Activated naive CD4-positive, alpha-beta T cell treated with anti-CD3 and anti-CD28 coated beads for 36 hours (primary cell): ENCODE measurements at regions not wholly inside any gene's neighbourhood (a gene's known extent, or its start where the extent isn't known, plus 50 kb on each side); places are given as distances from the start of the nearest gene placed in this dataset.

Experiments used
- CTCF ChIA-PET: fragments of 350-600 bp; sonication (Branson Sonifier 250); formaldehyde crosslinking; loops from one replicate; lab custom pipeline; 2021; ENCODE audit warnings: antibody characterized with exemption; lab: Charles Lee
- DNase-seq: peaks from one replicate; pipeline ENCODE4 v3.0.0-alpha.2; 2020
- H3K27ac Mint-ChIP-seq: one replicate; pipeline ENCODE4 v1.8.0; 2021; ENCODE audit warnings: mild to moderate bottlenecking, mixed read lengths
- H3K27me3 Mint-ChIP-seq: one replicate; pipeline ENCODE4 v1.8.0; 2021; ENCODE audit warnings: low read depth, mixed read lengths
- H3K36me3 Mint-ChIP-seq: one replicate; pipeline ENCODE4 v1.8.0; 2021; ENCODE audit warnings: low read depth, mixed read lengths
- H3K4me1 Mint-ChIP-seq: one replicate; pipeline ENCODE4 v1.8.0; 2021; ENCODE audit warnings: low read depth, mixed read lengths
- H3K4me3 Mint-ChIP-seq: one replicate; pipeline ENCODE4 v1.8.0; 2021; ENCODE audit warnings: mild to moderate bottlenecking, moderate library complexity, mixed read lengths
- H3K9me3 Mint-ChIP-seq: one replicate; pipeline ENCODE4 v1.8.0; 2021; ENCODE audit warnings: mixed read lengths
- intact Hi-C: fragments of 100-400 bp; cut with micrococcal nuclease; formaldehyde crosslinking; loops from one replicate; pipeline ENCODE4 v1.15.1; 2023

DNA sequence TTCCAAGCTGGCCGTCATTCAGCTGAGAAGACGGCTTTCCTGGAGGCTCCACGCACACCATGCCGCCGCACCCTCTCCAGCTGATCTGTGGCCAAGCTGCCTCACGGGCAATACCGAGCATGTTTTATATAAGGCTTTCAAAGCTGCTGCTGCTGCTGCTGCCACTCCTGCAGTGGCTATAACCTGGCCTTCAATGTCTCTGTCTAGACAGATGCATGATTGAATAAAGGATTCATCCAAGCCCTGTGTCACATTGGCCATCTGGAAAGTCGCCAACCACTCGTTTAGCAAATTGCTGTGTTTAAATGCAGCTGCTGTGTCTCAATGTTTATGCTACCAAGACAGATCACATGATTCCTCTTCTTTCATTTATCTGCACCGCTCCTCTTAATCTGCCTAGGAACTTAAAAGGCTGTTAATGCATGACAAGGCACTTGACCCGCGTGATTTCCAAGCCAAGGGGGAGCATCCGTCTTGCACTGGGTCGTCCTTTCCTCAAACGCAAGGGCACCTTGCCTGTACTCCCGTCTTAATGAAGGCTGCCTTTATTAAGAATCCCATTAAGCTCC lies 114.3 kb downstream of the TEX26 start:
- Mint-ChIP-seq H3K27ac (no peak overlapping the region), H3K4me3 (no peak overlapping the region), H3K36me3 (no peaks in the 10 kb centered on the region), H3K27me3 (peaks cover 6% of the 10 kb centered on the region), H3K4me1 (peaks cover 45% of the 10 kb centered on the region), H3K9me3 (no peaks in the 10 kb centered on the region)
- CTCF ChIA-PET = interaction anchor here (0.6 to 2.6 kb wide), 2 partner anchors 68 to 126 kb away, joined by 3 to 32 read pairs; no protein-coding TSS in a partner anchor
- intact Hi-C loops = loop anchor here (5.0 to 10.0 kb wide), 2 partner anchors 672 to 929 kb away; no protein-coding TSS in a partner anchor
- no peak for DNase-seq

DNA sequence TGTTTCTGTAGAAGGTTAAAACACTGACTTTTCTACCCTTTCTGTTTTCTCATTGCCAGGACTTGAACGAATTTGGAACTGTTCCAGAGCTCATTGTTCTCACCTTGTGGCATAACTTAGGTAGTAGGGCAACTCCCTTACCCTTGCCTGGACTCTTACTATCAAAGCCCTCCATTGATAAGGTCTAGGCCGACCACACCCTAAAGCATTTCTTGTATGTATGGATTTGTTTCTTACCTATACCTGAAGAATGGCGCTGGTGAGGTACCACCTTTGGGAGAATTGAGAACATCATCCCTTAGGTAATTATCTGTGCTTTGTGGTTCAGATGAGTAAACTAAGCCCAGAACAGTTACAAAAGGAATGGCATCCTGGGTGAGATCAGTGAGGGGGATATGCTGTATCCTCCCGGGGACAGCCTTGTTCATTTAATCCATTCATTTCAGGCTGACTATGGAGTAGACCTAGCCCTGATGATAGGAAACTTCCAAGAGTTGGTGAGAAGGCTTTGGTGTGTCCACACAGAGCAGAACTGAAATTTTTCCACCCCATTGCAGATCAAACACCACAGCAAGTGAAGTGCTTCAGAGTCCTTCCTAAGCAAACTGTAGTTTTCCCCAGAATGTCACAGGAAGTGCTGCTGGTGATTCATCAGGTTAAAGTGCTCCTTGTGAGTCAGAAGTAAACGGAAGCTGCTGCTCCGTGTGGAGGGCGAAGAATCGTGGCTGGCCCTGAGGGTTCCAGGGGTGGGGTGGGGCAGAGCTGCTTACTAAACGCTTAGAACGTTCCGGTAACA lies 113.0 kb downstream of the TEX26 start:
- peak; percentile 83 for DNase-seq
- Mint-ChIP-seq H3K9me3 (no peaks in the 10 kb centered on the region), H3K4me3 (no peak overlapping the region), H3K36me3 (no peaks in the 10 kb centered on the region), H3K27ac (peak overlapping the region; percentile 78), H3K27me3 (peaks cover 2% of the 10 kb centered on the region), H3K4me1 (peaks cover 38% of the 10 kb centered on the region)
- CTCF ChIA-PET = interaction anchor here (0.7 to 2.6 kb wide), 28 partner anchors 10 to 637 kb away, joined by 3 to 32 read pairs (median 4); no protein-coding TSS in a partner anchor
- intact Hi-C loops = loop anchor here (1.0 to 10.0 kb wide), 13 partner anchors 29 to 928 kb away; partner anchors contain the start of genes B3GLCT and USPL1

- H3K36me3 Mint-ChIP-seq = no peaks in the 10 kb centered on the region
- H3K4me3 Mint-ChIP-seq = no peak overlapping the region
- no peaks in the 10 kb centered on the region for H3K9me3 Mint-ChIP-seq
- peaks cover 43% of the 10 kb centered on the region for H3K4me1 Mint-ChIP-seq
- CTCF ChIA-PET = interaction anchor here (0.6 to 2.6 kb wide), 42 partner anchors 9 to 637 kb away, joined by 3 to 32 read pairs (median 4); no protein-coding TSS in a partner anchor
- intact Hi-C loops = loop anchor here (1.0 to 10.0 kb wide), 16 partner anchors 30 to 927 kb away; partner anchors contain the start of genes B3GLCT and USPL1
- H3K27ac Mint-ChIP-seq = peak overlapping the region; percentile 78
- DNase-seq = peak; percentile 93
- H3K27me3 Mint-ChIP-seq = peaks cover 2% of the 10 kb centered on the region
Measured at GRCh38 chr13:31044364-31045285, 112.2 kb downstream of the TEX26 start.

GRCh38 chr13:31043957-31044356 lies 111.5 kb downstream of the TEX26 start:
- Mint-ChIP-seq H3K36me3 (no peaks in the 10 kb centered on the region), H3K27ac (no peak overlapping the region), H3K9me3 (no peaks in the 10 kb centered on the region), H3K27me3 (peaks cover 2% of the 10 kb centered on the region), H3K4me3 (no peak overlapping the region), H3K4me1 (peaks cover 50% of the 10 kb centered on the region)
- intact Hi-C loops = loop anchor here (1.0 to 10.0 kb wide), 10 partner anchors 65 to 911 kb away; partner anchors contain the start of genes B3GLCT and USPL1
- CTCF ChIA-PET = interaction anchor here (0.7 to 2.6 kb wide), 15 partner anchors 12 to 912 kb away, joined by 3 to 32 read pairs (median 4); no protein-coding TSS in a partner anchor
- no peak for DNase-seq

GRCh38 chr13:31042481-31043165 lies 110.2 kb downstream of the TEX26 start:
- intact Hi-C loops = loop anchor here (10.0 kb wide), 1 partner anchor 668 kb away; no protein-coding TSS in a partner anchor
- H3K27me3 Mint-ChIP-seq = peaks cover 2% of the 10 kb centered on the region
- peaks cover 55% of the 10 kb centered on the region for H3K4me1 Mint-ChIP-seq
- H3K9me3 Mint-ChIP-seq = no peaks in the 10 kb centered on the region
- peak; percentile 34 for DNase-seq
- no peaks in the 10 kb centered on the region for H3K36me3 Mint-ChIP-seq
- CTCF ChIA-PET = interaction anchor here (1.2 to 1.4 kb wide), 2 partner anchors 63 to 910 kb away, joined by 3 to 6 read pairs; no protein-coding TSS in a partner anchor
- no peak overlapping the region for H3K27ac Mint-ChIP-seq
- no peak overlapping the region for H3K4me3 Mint-ChIP-seq

GRCh38 chr13:31042049-31042448 lies 109.6 kb downstream of the TEX26 start:
- intact Hi-C loops = loop anchor here (10.0 kb wide), 1 partner anchor 667 kb away; no protein-coding TSS in a partner anchor
- no peak overlapping the region for H3K27ac Mint-ChIP-seq
- H3K4me3 Mint-ChIP-seq = no peak overlapping the region
- H3K36me3 Mint-ChIP-seq = no peaks in the 10 kb centered on the region
- no peak for DNase-seq
- peaks cover 2% of the 10 kb centered on the region for H3K27me3 Mint-ChIP-seq
- H3K9me3 Mint-ChIP-seq = no peaks in the 10 kb centered on the region
- peaks cover 55% of the 10 kb centered on the region for H3K4me1 Mint-ChIP-seq
- CTCF ChIA-PET = no interaction called here

DNA sequence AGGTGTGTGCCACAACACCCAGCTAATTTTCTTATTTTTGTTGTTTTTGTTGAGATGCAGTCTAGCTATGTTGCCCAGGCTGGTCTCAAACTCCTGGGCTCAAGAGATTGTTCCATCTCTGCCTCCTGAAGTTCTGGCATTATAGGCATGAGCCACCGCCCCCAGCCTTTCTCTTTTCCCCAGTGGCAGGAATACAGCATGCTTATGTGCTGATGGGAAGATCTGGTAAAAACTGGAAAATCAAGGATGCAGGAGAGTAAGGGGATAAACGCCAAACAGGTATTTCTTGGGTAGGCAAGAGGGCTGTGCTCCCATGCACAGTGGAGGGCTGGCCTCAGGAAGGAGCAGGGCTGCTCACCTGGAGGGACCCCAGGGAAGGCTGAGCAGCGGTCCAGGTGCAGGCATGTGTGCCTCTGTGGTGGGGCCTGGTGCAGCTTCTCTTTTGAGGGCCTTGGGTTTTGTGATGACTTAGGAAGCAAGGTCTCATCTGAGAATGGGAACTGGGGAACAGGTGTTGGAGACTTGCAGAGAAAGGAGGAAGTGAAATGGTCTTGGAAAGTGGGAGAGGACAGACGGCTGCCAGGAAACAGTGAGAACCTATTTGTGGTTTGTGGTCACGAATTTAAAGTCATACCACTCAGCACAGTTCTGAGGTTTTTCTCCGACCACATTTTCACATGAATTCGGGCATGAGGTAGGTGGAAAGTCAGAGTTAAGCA lies 106.5 kb downstream of the TEX26 start:
- Mint-ChIP-seq H3K27me3 (no peaks in the 10 kb centered on the region), H3K4me3 (no peak overlapping the region), H3K27ac (peak overlapping the region; percentile 2), H3K4me1 (peaks cover 33% of the 10 kb centered on the region), H3K9me3 (no peaks in the 10 kb centered on the region), H3K36me3 (no peaks in the 10 kb centered on the region)
- CTCF ChIA-PET = interaction anchor here (2.1 kb wide), 1 partner anchor 60 kb away, joined by 6 read pairs; no protein-coding TSS in a partner anchor
- intact Hi-C loops = no loop called here
- peak; percentile 44 for DNase-seq

DNA sequence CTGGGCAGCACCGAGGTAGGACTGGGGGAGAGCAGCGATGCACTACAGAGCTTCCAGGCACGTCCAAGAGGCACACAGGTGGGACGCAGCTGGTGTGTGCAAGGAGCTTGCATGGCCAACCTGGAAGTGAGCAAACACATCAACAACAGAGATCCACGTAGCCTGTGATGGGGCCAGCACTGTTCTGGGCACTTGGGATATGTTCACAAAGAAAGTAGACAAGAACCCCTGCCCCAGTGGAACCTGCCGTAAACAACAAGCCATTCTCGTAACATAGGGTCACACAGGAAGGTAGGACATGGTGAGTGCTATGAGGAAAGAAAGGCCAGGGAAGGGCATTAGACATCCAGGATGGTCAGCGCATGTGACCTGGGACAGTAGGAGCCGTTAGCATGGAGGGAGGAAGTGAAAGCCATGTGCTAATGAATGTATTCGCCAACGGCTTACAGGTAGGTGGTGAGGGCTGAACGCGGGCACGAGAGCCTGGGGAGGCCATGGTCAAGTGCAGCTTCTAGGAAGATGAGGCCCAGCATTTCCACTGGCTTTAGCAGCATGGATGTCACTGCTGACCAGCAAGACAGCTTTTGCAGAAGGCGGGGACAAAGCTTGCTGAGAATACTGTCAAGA lies 105.5 kb downstream of the TEX26 start:
- no peak overlapping the region for H3K4me3 Mint-ChIP-seq

DNA sequence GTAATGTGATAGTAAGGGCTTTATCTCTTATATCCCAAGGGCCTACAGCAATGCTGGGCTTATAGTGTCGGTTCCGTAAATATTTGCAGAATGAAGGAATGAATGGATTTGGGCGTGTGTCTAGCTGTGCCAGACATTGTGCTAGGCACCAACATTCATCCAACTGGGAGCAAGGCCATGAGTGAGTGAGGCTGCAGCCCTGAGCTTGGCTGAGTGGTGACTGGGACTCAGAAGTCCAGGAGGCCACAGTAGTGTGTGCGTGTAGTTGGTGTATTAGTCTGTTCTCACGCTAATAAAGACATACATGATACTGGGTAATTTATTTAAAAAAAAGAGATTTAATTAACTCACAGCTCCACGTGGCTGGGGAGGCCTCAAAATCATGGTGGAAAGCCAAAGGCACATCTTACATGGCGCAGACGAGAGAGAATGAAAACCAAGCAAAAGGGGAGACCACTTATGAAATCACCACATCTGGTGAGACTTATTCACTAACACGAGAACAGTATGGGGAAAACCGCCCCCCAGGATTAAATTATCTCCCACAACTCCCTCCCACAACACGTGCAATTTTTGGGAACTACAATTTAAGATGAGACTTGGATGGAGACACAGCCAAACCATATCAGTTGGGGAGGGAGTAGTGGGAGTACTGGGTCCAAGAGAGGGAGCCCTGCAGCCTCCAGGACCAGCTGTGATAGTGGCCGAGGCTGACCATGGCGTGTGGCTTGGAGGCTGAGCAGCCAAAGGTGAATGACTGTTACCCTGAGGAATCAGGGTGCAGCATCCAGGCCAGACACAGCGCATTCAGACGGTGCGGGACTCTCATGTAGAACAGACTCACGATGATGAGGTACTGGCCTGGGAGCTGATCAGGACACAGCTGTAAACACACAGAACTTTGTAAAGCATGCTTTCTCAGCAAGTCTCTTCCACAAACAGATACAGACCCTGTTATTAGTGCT lies 104.6 kb downstream of the TEX26 start:
- no peaks in the 10 kb centered on the region for H3K36me3 Mint-ChIP-seq
- CTCF ChIA-PET = interaction anchor here (0.6 to 2.1 kb wide), 2 partner anchors 58 to 798 kb away, joined by 3 to 6 read pairs; no protein-coding TSS in a partner anchor
- no peaks in the 10 kb centered on the region for H3K27me3 Mint-ChIP-seq
- no peak overlapping the region for H3K4me3 Mint-ChIP-seq
- H3K9me3 Mint-ChIP-seq = no peaks in the 10 kb centered on the region
- H3K4me1 Mint-ChIP-seq = peaks cover 20% of the 10 kb centered on the region
- no peak for DNase-seq
- no peak overlapping the region for H3K27ac Mint-ChIP-seq
- intact Hi-C loops = no loop called here

More for the DNA sequence above, 105.5 kb downstream of the TEX26 start:
- Mint-ChIP-seq H3K9me3 (no peaks in the 10 kb centered on the region), H3K27ac (no peak overlapping the region), H3K36me3 (no peaks in the 10 kb centered on the region), H3K27me3 (no peaks in the 10 kb centered on the region), H3K4me1 (peaks cover 24% of the 10 kb centered on the region)
- no peak for DNase-seq
- CTCF ChIA-PET = interaction anchor here (0.6 to 2.1 kb wide), 2 partner anchors 59 to 797 kb away, joined by 3 to 6 read pairs; no protein-coding TSS in a partner anchor
- intact Hi-C loops = no loop called here
